ENCODE measurements at regions not wholly inside any gene's neighbourhood (a gene's known extent, or its start where the extent isn't known, plus 50 kb on each side); places are given as distances from the start of the nearest gene placed in this dataset.

GRCh38 chr3:187875863-187876262 lies 130.6 kb upstream of the BCL6 start:
- ATAC-seq (ENCODE audit: low read depth) (no peak), DNase-seq (no peak)
- H3K9me3 ChIP-seq (ENCODE audit: control extremely low read depth in 1 of 3, control insufficient read depth in 2 of 3, insufficient read depth in 1 of 3, low read length in 2 of 3): no peaks in the 10 kb centered on the region
- no peak overlapping the region for H3K9ac ChIP-seq (ENCODE audit: low read length)
- H3K4me3 ChIP-seq (ENCODE audit: control extremely low read depth in 1 of 5, extremely low read depth in 1 of 5, insufficient read depth in 1 of 5, low read depth in 2 of 5, low read length in 4 of 5): no peak overlapping the region
- CTCF ChIA-PET: no interaction called here
- no peaks in the 10 kb centered on the region for H3K4me1 ChIP-seq (ENCODE audit: control insufficient read depth in 2 of 2, insufficient read depth in 2 of 2, low read length in 2 of 2)
- H3K79me2 ChIP-seq (ENCODE audit: control insufficient read depth, insufficient read depth, low read length): no peaks in the 10 kb centered on the region
- H3K36me3 ChIP-seq (replicated peaks in 1 of 2; ENCODE audit: control extremely low read depth in 1 of 2, control insufficient read depth in 1 of 2, extremely low read depth in 1 of 2, insufficient read depth in 2 of 2, low read length in 1 of 2): no peaks in the 10 kb centered on the region
- Mint-ChIP-seq H3K4me3 (no peak overlapping the region), H3K4me1 (no peaks in the 10 kb centered on the region), H3K27me3 (no peaks in the 10 kb centered on the region), H3K9me3 (ENCODE audit: insufficient read depth) (no peaks in the 10 kb centered on the region), H3K27ac (no peak overlapping the region)
- intact Hi-C loops (cut with micrococcal nuclease): no loop called here
- no peaks in the 10 kb centered on the region for H4K20me1 ChIP-seq (ENCODE audit: control insufficient read depth, insufficient read depth, low read length, poor library complexity, severe bottlenecking)
- TF ChIP-seq CTCF (IDR thresholded peaks at IDR 0.05): no peak
- no peak for TF ChIP-seq EZH2 (IDR thresholded peaks at IDR 0.05; ENCODE audit: borderline replicate concordance, insufficient read depth, low read depth, low read length, poor library complexity, severe bottlenecking)
- POLR2A ChIA-PET: no interaction called here
- no peak overlapping the region for H2AFZ ChIP-seq (ENCODE audit: insufficient read depth, low read depth, low read length, poor library complexity, severe bottlenecking)
- H3K27me3 ChIP-seq (replicated peaks in 1 of 4; ENCODE audit: control extremely low read depth in 1 of 4, control insufficient read depth in 3 of 4, insufficient read depth in 4 of 4, low read length in 3 of 4): no peaks in the 10 kb centered on the region
- no peak overlapping the region for H3K27ac ChIP-seq (ENCODE audit: low read length in 2 of 2)
- no CpG with 5 or more reads among the region's 4 CpGs for WGBS (ENCODE audit: insufficient coverage)
- no peak overlapping the region for H3K4me2 ChIP-seq (replicated peaks; ENCODE audit: low read depth, low read length, poor library complexity, severe bottlenecking)

GRCh38 chr3:187878772-187879518 lies 133.7 kb upstream of the BCL6 start:
- no peaks in the 10 kb centered on the region for H3K4me1 ChIP-seq (ENCODE audit: control insufficient read depth in 2 of 2, insufficient read depth in 2 of 2, low read length in 2 of 2)
- intact Hi-C loops (cut with micrococcal nuclease): no loop called here
- no peaks in the 10 kb centered on the region for H3K27me3 Mint-ChIP-seq
- H3K4me3 ChIP-seq (ENCODE audit: control extremely low read depth in 1 of 5, extremely low read depth in 1 of 5, insufficient read depth in 1 of 5, low read depth in 2 of 5, low read length in 4 of 5): no peak overlapping the region
- no peak overlapping the region for H3K27ac Mint-ChIP-seq
- no peaks in the 10 kb centered on the region for H4K20me1 ChIP-seq (ENCODE audit: control insufficient read depth, insufficient read depth, low read length, poor library complexity, severe bottlenecking)
- no CpG with 5 or more reads among the region's 4 CpGs for WGBS (ENCODE audit: insufficient coverage)
- H2AFZ ChIP-seq (ENCODE audit: insufficient read depth, low read depth, low read length, poor library complexity, severe bottlenecking): no peak overlapping the region
- H3K27me3 ChIP-seq (replicated peaks in 1 of 4; ENCODE audit: control extremely low read depth in 1 of 4, control insufficient read depth in 3 of 4, insufficient read depth in 4 of 4, low read length in 3 of 4): no peaks in the 10 kb centered on the region
- no peak overlapping the region for H3K9ac ChIP-seq (ENCODE audit: low read length)
- CTCF ChIA-PET: no interaction called here
- no peaks in the 10 kb centered on the region for H3K79me2 ChIP-seq (ENCODE audit: control insufficient read depth, insufficient read depth, low read length)
- POLR2A ChIA-PET: no interaction called here
- H3K4me1 Mint-ChIP-seq: no peaks in the 10 kb centered on the region
- H3K36me3 ChIP-seq (replicated peaks in 1 of 2; ENCODE audit: control extremely low read depth in 1 of 2, control insufficient read depth in 1 of 2, extremely low read depth in 1 of 2, insufficient read depth in 2 of 2, low read length in 1 of 2): no peaks in the 10 kb centered on the region
- no peak overlapping the region for H3K4me3 Mint-ChIP-seq
- TF ChIP-seq CTCF (IDR thresholded peaks at IDR 0.05): no peak
- TF ChIP-seq EZH2 (IDR thresholded peaks at IDR 0.05; ENCODE audit: borderline replicate concordance, insufficient read depth, low read depth, low read length, poor library complexity, severe bottlenecking): no peak
- DNase-seq (no peak), ATAC-seq (ENCODE audit: low read depth) (no peak)
- no peaks in the 10 kb centered on the region for H3K9me3 Mint-ChIP-seq (ENCODE audit: insufficient read depth)
- H3K9me3 ChIP-seq (ENCODE audit: control extremely low read depth in 1 of 3, control insufficient read depth in 2 of 3, insufficient read depth in 1 of 3, low read length in 2 of 3): no peaks in the 10 kb centered on the region
- no peak overlapping the region for H3K27ac ChIP-seq (ENCODE audit: low read length in 2 of 2)
- H3K4me2 ChIP-seq (replicated peaks; ENCODE audit: low read depth, low read length, poor library complexity, severe bottlenecking): no peak overlapping the region

Data from B cell (primary cell).